ENCODE measurements at regions not wholly inside any gene's neighbourhood (a gene's known extent, or its start where the extent isn't known, plus 50 kb on each side); places are given as distances from the start of the nearest gene placed in this dataset.

DNA sequence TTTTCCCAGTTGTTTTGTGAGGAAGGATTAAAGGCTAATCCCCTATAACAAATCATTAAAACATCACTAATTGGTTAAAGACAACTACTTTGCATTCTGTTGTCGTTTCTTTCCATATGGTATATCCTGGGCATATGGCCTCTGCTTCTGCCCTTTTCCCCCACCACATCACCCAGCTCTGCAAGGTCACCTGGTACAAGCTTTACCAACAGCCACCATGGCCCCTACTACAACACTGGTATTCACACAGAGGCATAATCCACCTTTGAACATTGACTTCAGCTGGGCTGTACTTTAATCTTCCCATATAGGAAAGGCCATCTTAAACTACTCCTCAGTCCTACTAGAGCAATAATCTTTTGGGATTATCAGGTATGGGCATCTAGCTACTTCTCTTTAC, 866.1 kb downstream of the TLE4 start:
- H3K36me3 ChIP-seq: no peaks in the 10 kb centered on the region
- WGBS, 3 donors: 34 to 70% (median 47%) methylated on average over 1 of the region's 1 CpG
- TF ChIP-seq POLR2A (IDR thresholded peaks at IDR 0.05) (no peak), EP300 (IDR thresholded peaks at IDR 0.05) (no peak)
- H3K9me3 ChIP-seq: no peaks in the 10 kb centered on the region
- H3K27me3 ChIP-seq: no peaks in the 10 kb centered on the region
- no peak overlapping the region for H3K4me3 ChIP-seq
- intact Hi-C loops (cut with DNase I): no loop called here
- H3K27ac ChIP-seq: no peak overlapping the region
- no peak for DNase-seq
- no peaks in the 10 kb centered on the region for H3K4me1 ChIP-seq (ENCODE audit: insufficient read depth)

DNA sequence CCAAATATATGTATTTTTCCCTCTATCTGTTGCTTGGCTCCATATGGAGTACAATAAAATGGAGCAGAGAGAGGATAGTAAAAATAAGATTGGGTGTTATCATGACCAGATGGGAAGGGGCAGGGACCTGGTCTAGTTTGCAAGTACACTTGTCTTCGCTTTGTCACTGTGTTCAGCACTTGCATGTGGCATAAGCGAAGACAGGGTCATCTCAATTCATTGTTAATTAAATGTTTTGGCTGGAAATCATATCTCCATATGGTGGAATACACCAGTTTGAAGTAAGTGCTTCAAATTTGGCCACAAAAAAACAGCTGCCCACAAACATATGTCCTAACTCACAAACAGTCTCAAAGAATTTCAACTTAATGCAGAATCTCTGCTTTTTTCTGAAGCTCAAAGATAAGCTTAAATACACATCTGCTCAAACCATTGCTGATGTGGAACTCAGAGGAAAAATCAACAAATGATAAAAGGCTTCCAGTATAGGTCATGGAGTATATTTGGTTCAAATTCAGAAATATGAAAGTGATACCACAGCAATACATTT, 865.4 kb downstream of the TLE4 start:
- no peak overlapping the region for H3K4me3 ChIP-seq
- TF ChIP-seq POLR2A (IDR thresholded peaks at IDR 0.05) (no peak), EP300 (IDR thresholded peaks at IDR 0.05) (no peak)
- TF ChIP-seq, protein P1, sequence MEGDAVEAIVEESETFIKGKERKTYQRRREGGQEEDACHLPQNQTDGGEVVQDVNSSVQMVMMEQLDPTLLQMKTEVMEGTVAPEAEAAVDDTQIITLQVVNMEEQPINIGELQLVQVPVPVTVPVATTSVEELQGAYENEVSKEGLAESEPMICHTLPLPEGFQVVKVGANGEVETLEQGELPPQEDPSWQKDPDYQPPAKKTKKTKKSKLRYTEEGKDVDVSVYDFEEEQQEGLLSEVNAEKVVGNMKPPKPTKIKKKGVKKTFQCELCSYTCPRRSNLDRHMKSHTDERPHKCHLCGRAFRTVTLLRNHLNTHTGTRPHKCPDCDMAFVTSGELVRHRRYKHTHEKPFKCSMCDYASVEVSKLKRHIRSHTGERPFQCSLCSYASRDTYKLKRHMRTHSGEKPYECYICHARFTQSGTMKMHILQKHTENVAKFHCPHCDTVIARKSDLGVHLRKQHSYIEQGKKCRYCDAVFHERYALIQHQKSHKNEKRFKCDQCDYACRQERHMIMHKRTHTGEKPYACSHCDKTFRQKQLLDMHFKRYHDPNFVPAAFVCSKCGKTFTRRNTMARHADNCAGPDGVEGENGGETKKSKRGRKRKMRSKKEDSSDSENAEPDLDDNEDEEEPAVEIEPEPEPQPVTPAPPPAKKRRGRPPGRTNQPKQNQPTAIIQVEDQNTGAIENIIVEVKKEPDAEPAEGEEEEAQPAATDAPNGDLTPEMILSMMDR (IDR thresholded peaks at IDR 0.05): no peak
- DNase-seq: no peak
- H3K9me3 ChIP-seq: no peaks in the 10 kb centered on the region
- WGBS, 3 donors: 53 to 83% (median 83%) methylated on average over 2 of the region's 2 CpGs
- H3K4me1 ChIP-seq (ENCODE audit: insufficient read depth): no peaks in the 10 kb centered on the region
- no peaks in the 10 kb centered on the region for H3K36me3 ChIP-seq
- no peaks in the 10 kb centered on the region for H3K27me3 ChIP-seq
- intact Hi-C loops (cut with DNase I): no loop called here
- H3K27ac ChIP-seq: no peak overlapping the region

DNA sequence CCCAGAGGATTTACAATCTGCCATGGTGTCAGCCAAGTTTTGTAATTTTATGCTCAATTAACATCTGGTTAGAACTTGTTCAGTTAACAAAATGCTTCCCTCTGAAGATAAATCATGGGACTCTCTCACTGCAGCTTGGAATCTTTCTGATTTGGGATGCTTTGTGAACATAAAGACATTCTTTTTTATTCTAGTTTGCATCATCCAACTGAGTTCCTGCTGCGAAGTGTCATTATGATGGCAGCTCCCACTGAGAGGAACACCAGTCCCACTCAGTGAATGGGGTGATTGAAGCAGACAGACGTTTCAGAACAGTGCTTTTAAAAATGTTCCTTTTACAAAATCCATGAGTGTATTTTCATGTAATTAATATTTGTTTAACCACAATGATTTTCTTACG, 863.8 kb downstream of the TLE4 start:
- Histone ChIP-seq H3K27me3 (no peaks in the 10 kb centered on the region), H3K9me3 (no peaks in the 10 kb centered on the region), H3K27ac (no peak overlapping the region), H3K36me3 (no peaks in the 10 kb centered on the region), H3K4me3 (no peak overlapping the region), H3K4me1 (ENCODE audit: insufficient read depth) (no peaks in the 10 kb centered on the region)
- 62 to 75% (median 71%) methylated on average over 3 of the region's 3 CpGs for WGBS, 3 donors
- TF ChIP-seq POLR2A (IDR thresholded peaks at IDR 0.05): no peak
- no peak for TF ChIP-seq EP300 (IDR thresholded peaks at IDR 0.05)
- TF ChIP-seq, protein P1 (IDR thresholded peaks at IDR 0.05): no peak
- no peak for DNase-seq
- intact Hi-C loops (cut with DNase I): no loop called here

DNA sequence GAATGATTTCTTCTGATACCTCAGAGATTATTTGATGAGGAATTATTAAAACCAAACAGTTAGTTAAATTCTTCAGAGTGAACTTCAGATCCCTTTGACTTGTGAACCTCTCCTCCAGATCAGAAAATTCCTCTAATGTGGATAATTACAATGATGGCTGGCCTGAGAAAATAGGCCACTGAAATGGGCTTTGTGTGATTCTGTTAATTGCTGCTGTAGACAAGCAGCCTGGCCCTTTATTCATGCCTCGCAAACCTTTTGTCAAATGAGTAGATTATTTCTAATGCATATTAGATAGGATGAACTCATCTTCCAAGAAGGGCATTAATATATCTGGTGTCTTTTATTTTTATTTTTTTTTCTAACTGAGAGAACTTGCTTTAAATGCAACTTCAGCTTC, 855.2 kb downstream of the TLE4 start:
- 97 to 99% (median 98%) methylated on average over 1 of the region's 1 CpG for WGBS, 3 donors
- Histone ChIP-seq H3K4me1 (ENCODE audit: insufficient read depth) (no peaks in the 10 kb centered on the region), H3K9me3 (no peaks in the 10 kb centered on the region), H3K4me3 (no peak overlapping the region), H3K27ac (no peak overlapping the region), H3K27me3 (no peaks in the 10 kb centered on the region), H3K36me3 (no peaks in the 10 kb centered on the region)
- intact Hi-C loops (cut with DNase I): no loop called here
- TF ChIP-seq POLR2A (IDR thresholded peaks at IDR 0.05) (no peak), EP300 (IDR thresholded peaks at IDR 0.05) (no peak)
- TF ChIP-seq, protein P1 (IDR thresholded peaks at IDR 0.05): no peak
- no peak for DNase-seq

DNA sequence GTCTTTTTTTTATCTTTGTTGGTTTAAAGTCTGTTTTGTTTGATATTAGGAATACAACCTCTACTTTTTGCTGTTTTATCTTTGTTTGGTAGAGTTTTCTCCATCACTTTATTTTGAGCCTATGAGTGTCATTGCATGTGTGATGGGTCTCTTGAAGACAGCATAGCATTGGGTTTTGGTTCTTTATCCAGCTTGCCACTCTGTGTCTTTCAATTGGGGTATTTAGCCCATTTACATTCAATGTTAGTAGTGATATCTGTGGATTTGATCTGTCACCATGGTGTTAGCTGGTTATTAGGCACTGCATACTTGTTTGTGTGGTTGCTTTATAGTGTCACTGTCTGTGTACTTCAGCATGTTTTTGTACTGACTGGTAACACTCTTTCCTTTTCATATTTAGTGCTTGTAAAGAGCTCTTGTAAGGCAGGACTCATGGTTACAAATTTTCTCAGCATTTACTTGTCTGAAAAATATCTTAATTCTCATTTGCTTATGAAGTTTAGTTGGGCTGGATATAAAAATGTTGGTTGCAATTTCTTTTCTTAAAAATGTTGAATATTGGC, 845.5 kb downstream of the TLE4 start:
- Histone ChIP-seq H3K9me3 (no peaks in the 10 kb centered on the region), H3K27me3 (no peaks in the 10 kb centered on the region), H3K4me1 (ENCODE audit: insufficient read depth) (no peaks in the 10 kb centered on the region), H3K36me3 (no peaks in the 10 kb centered on the region), H3K27ac (no peak overlapping the region), H3K4me3 (no peak overlapping the region)
- intact Hi-C loops (cut with DNase I): no loop called here
- no peak for DNase-seq
- TF ChIP-seq POLR2A (IDR thresholded peaks at IDR 0.05) (no peak), EP300 (IDR thresholded peaks at IDR 0.05) (no peak)
- TF ChIP-seq, protein P1 (IDR thresholded peaks at IDR 0.05): no peak
